HEK293 (cell line): ENCODE measurements at regions not wholly inside any gene's neighbourhood (a gene's known extent, or its start where the extent isn't known, plus 50 kb on each side); places are given as distances from the start of the nearest gene placed in this dataset.
"Not testable (repeated sequence)": the region's sequence is repeated elsewhere in the genome, so short reads cannot be mapped to it uniquely, and the experiment has no call there.

Source experiments
- CTCF ChIA-PET: fragments of 350-600 bp; formaldehyde crosslinking; extraction: SDS; loops from one replicate; lab custom pipeline; 2021; ENCODE audit warnings: antibody characterized with exemption; lab: Yijun Ruan, JAX
- POLR2A ChIA-PET: fragments of 300-600 bp; formaldehyde crosslinking; extraction: SDS; loops from one replicate; lab custom pipeline; 2020; ENCODE audit warnings: antibody characterized with exemption, inconsistent platforms; lab: Yijun Ruan, JAX
- H3K27ac ChIP-seq: fragments of 200-500 bp; sonication (Bioruptor generic); 2 replicates; pipeline ENCODE4 v1.5.1; 2014; ENCODE audit warnings: low read depth, low read length, control low read depth, inconsistent platforms; ENCODE audit errors: extremely low read depth
- H3K36me3 ChIP-seq, 2 experiments: fragments of 200-500 bp in 1 of 2; sonication (Bioruptor generic) in 1 of 2; 1 replicate in 1 of 2; 2 replicates in 1 of 2; pipeline ENCODE4 v1.5.1; 2014 to 2017; ENCODE audit warnings: inconsistent platforms in 2 of 2, low read length in 2 of 2; ENCODE audit not compliant: control insufficient read depth in 2 of 2, insufficient read depth in 1 of 2
- H3K4me1 ChIP-seq: fragments of 200-500 bp; sonication (Bioruptor generic); 2 replicates; pipeline ENCODE4 v1.5.1; 2014; ENCODE audit warnings: mild to moderate bottlenecking, low read length, inconsistent platforms; ENCODE audit not compliant: control insufficient read depth, insufficient read depth
- H3K4me3 ChIP-seq: 2 replicates; pipeline ENCODE4 v1.5.1; 2011; ENCODE audit warnings: low read depth, mild to moderate bottlenecking, control low read depth, low read length, moderate library complexity
- H3K9me3 ChIP-seq: fragments of 200-500 bp; sonication (Bioruptor generic); 2 replicates; pipeline ENCODE4 v1.5.1; 2014; ENCODE audit warnings: low read depth, low read length, inconsistent platforms; ENCODE audit not compliant: control insufficient read depth, insufficient read depth
- SCRT1 ChIP-seq: fragments of 450-650 bp; formaldehyde crosslinking; IDR thresholded peaks from 2 replicates; pipeline ENCODE4 v1.5.1; 2016; ENCODE audit warnings: missing biosample characterization, missing genetic modification characterization, borderline replicate concordance
- SCRT2 ChIP-seq: fragments of 450-650 bp; formaldehyde crosslinking; IDR thresholded peaks from 2 replicates; pipeline ENCODE4 v1.5.1; 2016; ENCODE audit warnings: missing biosample characterization, missing genetic modification characterization
- SETDB1 ChIP-seq: IDR thresholded peaks from one replicate; pipeline ENCODE4 v1.6.1; 2017; ENCODE audit warnings: mild to moderate bottlenecking, low read length, moderate library complexity, mixed read lengths; ENCODE audit not compliant: insufficient read length
- TRIM28 ChIP-seq: IDR thresholded peaks from 2 replicates; pipeline ENCODE4 v1.6.1; 2011; ENCODE audit warnings: low read length, control low read depth, borderline replicate concordance
- ZIC2 ChIP-seq: fragments of 450-650 bp; formaldehyde crosslinking; IDR thresholded peaks from 2 replicates; pipeline ENCODE4 v1.5.1; 2016; ENCODE audit warnings: missing biosample characterization, missing genetic modification characterization
- ZNF114 ChIP-seq: fragments of 450-650 bp; formaldehyde crosslinking; IDR thresholded peaks from 2 replicates; pipeline ENCODE4 v1.5.0; 2017; ENCODE audit warnings: missing biosample characterization, missing genetic modification characterization
- ZNF138 ChIP-seq: fragments of 450-650 bp; formaldehyde crosslinking; IDR thresholded peaks from 2 replicates; pipeline ENCODE4 v1.5.1; 2016; ENCODE audit warnings: missing biosample characterization, missing genetic modification characterization, borderline replicate concordance
- ZNF211 ChIP-seq: fragments of 450-650 bp; formaldehyde crosslinking; IDR thresholded peaks from 2 replicates; pipeline ENCODE4 v1.5.1; 2016; ENCODE audit warnings: low read depth, missing biosample characterization, missing genetic modification characterization
- ZNF23 ChIP-seq: fragments of 450-650 bp; formaldehyde crosslinking; IDR thresholded peaks from 2 replicates; pipeline ENCODE4 v1.5.1; 2016; ENCODE audit warnings: missing biosample characterization, missing genetic modification characterization, borderline replicate concordance
- ZNF292 ChIP-seq: fragments of 450-650 bp; formaldehyde crosslinking; IDR thresholded peaks from 2 replicates; pipeline ENCODE4 v1.5.1; 2016; ENCODE audit warnings: low read depth, missing biosample characterization, missing genetic modification characterization, borderline replicate concordance
- ZNF510 ChIP-seq: fragments of 450-650 bp; formaldehyde crosslinking; IDR thresholded peaks from 2 replicates; pipeline ENCODE4 v1.5.1; 2018; ENCODE audit warnings: mild to moderate bottlenecking, missing genetic modification characterization, missing biosample characterization; ENCODE audit not compliant: insufficient replicate concordance
- ZNF561 ChIP-seq: fragments of 450-650 bp; IDR thresholded peaks from 2 replicates; pipeline ENCODE4 v1.5.1; 2018; ENCODE audit warnings: missing biosample characterization, missing genetic modification characterization, borderline replicate concordance
- ZNF585B ChIP-seq: fragments of 450-650 bp; formaldehyde crosslinking; IDR thresholded peaks from 2 replicates; pipeline ENCODE4 v1.5.1; 2016; ENCODE audit warnings: missing biosample characterization, missing genetic modification characterization
- ZNF660 ChIP-seq: fragments of 450-650 bp; IDR thresholded peaks from 2 replicates; pipeline ENCODE4 v1.5.1; 2018; ENCODE audit warnings: missing biosample characterization, mild to moderate bottlenecking, missing genetic modification characterization
- ZNF701 ChIP-seq: fragments of 450-650 bp; formaldehyde crosslinking; IDR thresholded peaks from 2 replicates; pipeline ENCODE4 v1.5.1; 2016; ENCODE audit warnings: missing biosample characterization, missing genetic modification characterization
- TF ChIP-seq, protein P1 (sequence below): fragments of 450-650 bp; formaldehyde crosslinking; IDR thresholded peaks from 2 replicates; pipeline ENCODE4 v1.5.1; 2017; ENCODE audit warnings: missing biosample characterization, missing genetic modification characterization
- TF ChIP-seq, protein P2 (sequence below): fragments of 450-650 bp; formaldehyde crosslinking; IDR thresholded peaks from 2 replicates; pipeline ENCODE4 v1.5.1; 2016; ENCODE audit warnings: missing biosample characterization, missing genetic modification characterization

DNA sequence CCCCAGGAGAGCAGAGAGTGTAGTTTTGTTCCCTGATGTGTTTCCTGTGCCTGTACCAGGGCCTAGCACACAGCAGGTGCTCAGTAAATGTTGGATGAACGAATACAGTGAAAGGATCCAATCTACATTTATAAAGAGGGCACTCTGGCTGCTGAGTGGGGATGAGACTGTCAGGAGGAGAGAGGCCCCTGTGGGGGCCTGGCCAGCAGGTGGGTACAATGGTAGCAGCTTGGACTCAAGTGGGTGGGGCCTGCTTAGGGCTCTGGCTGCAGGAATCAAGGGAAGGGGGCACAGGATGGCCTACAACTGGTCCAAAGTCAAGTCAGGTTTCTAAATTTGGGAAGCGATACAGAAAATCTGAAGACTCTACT lies 156.6 kb upstream of the GRK3 start:
- POLR2A ChIA-PET: no interaction called here
- no peak overlapping the region for H3K4me3 ChIP-seq
- 0 out of 2 replicates have a peak, but pooled peaks cover 3% of the 10 kb centered on the region for H3K4me1 ChIP-seq
- no peaks in the 10 kb centered on the region for H3K9me3 ChIP-seq
- H3K36me3 ChIP-seq: no peaks in the 10 kb centered on the region
- CTCF ChIA-PET: no interaction called here
- TF ChIP-seq ZIC2 (tag by site-specific recombination) (peak; percentile 80), ZNF510 (tag by site-specific recombination) (no peak)
- TF ChIP-seq, all 188 proteins: peak for 1
- H3K27ac ChIP-seq: no peak overlapping the region

DNA sequence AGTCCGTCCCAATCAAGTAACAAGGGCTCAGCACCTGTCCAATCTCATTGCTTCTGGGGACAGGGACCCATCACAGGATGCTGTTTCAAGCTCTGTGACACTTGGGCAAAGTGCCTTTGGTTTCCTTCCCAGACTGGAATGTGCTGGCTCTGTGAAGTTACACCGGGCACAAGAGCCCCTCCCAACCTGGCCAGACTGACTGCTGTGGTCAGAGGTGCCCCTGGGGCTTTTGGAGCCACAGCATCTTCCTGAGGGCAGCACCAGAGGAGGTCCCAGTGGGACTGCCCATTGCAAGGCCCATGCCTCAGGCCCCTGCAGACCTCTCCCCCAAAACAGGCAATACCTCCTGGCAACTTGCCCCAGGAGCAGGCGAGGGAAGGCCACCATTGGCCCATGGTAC lies 155.2 kb upstream of the GRK3 start:
- ChIA-PET CTCF (interaction anchor here (1.0 to 1.3 kb wide), 2 partner anchors 38 to 47 kb away, joined by 4 to 5 read pairs; no protein-coding TSS in a partner anchor), POLR2A (no interaction called here)
- H3K9me3 ChIP-seq: no peaks in the 10 kb centered on the region
- TF ChIP-seq ZNF561 (no peak), ZIC2 (tag by site-specific recombination) (peak; percentile 76), ZNF211 (tag by site-specific recombination) (no peak), ZNF114 (tag by site-specific recombination) (no peak)
- TF ChIP-seq, protein P1, sequence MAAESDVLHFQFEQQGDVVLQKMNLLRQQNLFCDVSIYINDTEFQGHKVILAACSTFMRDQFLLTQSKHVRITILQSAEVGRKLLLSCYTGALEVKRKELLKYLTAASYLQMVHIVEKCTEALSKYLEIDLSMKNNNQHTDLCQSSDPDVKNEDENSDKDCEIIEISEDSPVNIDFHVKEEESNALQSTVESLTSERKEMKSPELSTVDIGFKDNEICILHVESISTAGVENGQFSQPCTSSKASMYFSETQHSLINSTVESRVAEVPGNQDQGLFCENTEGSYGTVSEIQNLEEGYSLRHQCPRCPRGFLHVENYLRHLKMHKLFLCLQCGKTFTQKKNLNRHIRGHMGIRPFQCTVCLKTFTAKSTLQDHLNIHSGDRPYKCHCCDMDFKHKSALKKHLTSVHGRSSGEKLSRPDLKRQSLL: no peak
- H3K4me3 ChIP-seq: no peak overlapping the region
- H3K27ac ChIP-seq: no peak overlapping the region
- no peaks in the 10 kb centered on the region for H3K36me3 ChIP-seq
- H3K4me1 ChIP-seq: no peaks in the 10 kb centered on the region

DNA sequence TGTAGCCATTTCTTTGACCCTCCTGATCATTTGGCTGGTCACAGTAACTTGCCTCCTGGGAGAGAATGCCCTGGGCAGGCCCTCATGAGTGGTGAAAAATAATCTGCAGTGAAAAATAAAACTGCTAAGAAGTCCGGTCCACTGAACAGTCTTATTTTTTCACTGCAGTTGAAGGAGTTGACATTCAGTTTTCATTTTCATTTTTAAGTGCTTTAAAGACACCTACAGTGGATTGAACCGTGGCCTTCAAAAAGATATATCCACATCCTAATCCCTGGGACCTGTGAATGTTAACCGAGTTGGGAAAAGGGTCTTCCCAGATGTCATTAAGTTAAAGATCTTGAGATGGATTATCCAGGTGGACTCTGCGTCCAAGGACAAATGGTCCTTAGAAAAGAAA lies 153.6 kb upstream of the GRK3 start:
- Histone ChIP-seq H3K4me3 (no peak overlapping the region), H3K36me3 (no peaks in the 10 kb centered on the region), H3K9me3 (no peaks in the 10 kb centered on the region), H3K4me1 (no peaks in the 10 kb centered on the region), H3K27ac (no peak overlapping the region)
- TF ChIP-seq ZNF23 (tag by site-specific recombination) (no peak), ZNF292 (tag by site-specific recombination) (no peak), SCRT1 (tag by site-specific recombination) (no peak), ZNF138 (tag by site-specific recombination) (no peak), SCRT2 (no peak)
- TF ChIP-seq, protein P2, sequence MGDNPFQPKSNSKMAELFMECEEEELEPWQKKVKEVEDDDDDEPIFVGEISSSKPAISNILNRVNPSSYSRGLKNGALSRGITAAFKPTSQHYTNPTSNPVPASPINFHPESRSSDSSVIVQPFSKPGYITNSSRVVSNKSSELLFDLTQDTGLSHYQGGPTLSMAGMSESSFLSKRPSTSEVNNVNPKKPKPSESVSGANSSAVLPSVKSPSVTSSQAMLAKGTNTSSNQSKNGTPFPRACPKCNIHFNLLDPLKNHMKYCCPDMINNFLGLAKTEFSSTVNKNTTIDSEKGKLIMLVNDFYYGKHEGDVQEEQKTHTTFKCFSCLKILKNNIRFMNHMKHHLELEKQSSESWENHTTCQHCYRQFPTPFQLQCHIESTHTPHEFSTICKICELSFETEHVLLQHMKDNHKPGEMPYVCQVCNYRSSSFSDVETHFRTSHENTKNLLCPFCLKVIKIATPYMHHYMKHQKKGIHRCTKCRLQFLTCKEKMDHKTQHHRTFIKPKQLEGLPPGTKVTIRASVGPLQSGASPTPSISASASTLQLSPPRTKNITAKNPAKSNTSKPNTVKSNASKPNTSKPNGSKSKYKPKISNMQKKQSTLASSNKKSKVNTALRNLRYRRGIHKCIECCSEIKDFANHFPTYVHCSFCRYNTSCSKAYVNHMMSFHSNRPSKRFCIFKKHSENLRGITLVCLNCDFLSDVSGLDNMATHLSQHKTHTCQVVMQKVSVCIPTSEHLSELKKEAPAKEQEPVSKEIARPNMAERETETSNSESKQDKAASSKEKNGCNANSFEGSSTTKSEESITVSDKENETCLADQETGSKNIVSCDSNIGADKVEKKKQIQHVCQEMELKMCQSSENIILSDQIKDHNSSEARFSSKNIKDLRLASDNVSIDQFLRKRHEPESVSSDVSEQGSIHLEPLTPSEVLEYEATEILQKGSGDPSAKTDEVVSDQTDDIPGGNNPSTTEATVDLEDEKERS (tag by site-specific recombination): no peak
- ChIA-PET CTCF (no interaction called here), POLR2A (interaction anchor here (0.6 kb wide), 1 partner anchor 43 kb away, joined by 4 read pairs; no protein-coding TSS in a partner anchor)

DNA sequence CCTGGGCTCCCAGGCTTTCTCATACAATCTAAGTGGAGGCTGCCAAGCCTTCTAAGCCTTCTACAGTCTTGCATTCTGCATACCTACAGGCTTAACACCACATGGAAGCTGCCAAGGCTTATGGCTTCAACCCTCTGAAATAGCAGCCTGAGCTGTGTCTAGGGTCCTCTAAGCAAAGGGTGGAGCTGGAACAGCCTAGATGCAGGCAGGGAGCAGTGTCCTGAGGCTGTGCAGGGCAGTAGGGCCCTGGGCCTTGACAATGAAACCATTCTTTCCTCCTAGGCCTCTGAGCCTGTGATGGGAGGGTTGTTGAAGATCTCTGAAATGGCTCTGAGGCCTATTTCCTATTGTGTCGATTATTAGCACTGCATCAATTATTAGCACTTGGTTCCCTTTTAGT lies 150.9 kb upstream of the GRK3 start:
- Histone ChIP-seq H3K9me3 (no peaks in the 10 kb centered on the region), H3K36me3 (no peaks in the 10 kb centered on the region), H3K4me3 (no peak overlapping the region), H3K4me1 (no peaks in the 10 kb centered on the region), H3K27ac (no peak overlapping the region)
- POLR2A ChIA-PET: interaction anchor here (0.5 kb wide), 1 partner anchor 257 kb away, joined by 3 read pairs; no protein-coding TSS in a partner anchor
- TF ChIP-seq TRIM28 (peak; percentile 90), SETDB1 (peak; percentile 66), ZNF701 (tag by site-specific recombination) (no peak), ZNF660 (tag by site-specific recombination) (no peak), ZNF585B (peak; percentile 100)
- CTCF ChIA-PET: interaction anchor here (1.2 kb wide), 1 partner anchor 12 kb away, joined by 3 read pairs; no protein-coding TSS in a partner anchor

DNA sequence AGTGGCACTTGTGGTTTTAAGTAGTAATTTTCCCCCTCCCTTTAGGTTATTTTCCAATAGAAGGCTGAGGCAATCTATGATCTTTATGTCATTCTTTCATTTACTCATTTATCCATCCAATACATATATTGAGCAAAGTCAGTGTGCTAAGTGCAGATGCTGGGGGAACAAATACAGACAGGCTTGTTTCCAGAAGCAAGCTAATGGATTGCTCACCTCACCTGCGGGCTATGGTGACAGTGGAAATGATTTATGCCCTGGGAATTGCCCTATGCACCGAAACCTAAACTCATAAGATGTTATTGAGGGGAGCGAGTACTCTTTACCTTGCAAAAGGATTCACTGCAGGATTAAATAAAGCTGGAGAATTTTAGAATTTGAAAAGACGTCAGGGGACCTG lies 148.7 kb upstream of the GRK3 start:
- H3K4me1 ChIP-seq, H3K9me3 ChIP-seq, POLR2A ChIA-PET, H3K4me3 ChIP-seq, H3K36me3 ChIP-seq, H3K27ac ChIP-seq: not testable (repeated sequence)
- CTCF ChIA-PET: interaction anchor here (1.1 kb wide), 1 partner anchor 12 kb away, joined by 3 read pairs; no protein-coding TSS in a partner anchor

DNA sequence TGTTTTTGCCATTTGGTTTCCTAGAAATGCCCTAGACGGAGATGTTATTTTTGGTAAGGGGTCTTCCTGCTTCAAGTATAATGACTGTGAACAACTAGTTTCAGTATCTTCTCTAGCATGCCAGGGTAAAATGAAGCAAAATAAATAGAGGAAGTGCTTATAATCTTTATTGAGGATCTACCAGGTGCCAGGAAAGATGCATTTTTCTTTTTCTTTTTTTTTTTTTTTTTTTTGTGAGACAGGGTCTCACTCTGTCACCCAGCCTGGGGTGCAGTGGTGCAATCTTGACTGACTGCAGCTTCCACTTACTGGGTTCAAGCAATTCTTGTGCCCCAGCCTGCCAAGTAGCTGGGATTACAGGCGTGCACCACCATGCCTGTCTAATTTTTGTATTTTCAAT lies 146.6 kb upstream of the GRK3 start:
- CTCF ChIA-PET: not testable (repeated sequence)

More for the DNA sequence above, 146.6 kb upstream of the GRK3 start:
- H3K36me3 ChIP-seq, H3K4me3 ChIP-seq, POLR2A ChIA-PET, H3K27ac ChIP-seq, H3K4me1 ChIP-seq, H3K9me3 ChIP-seq: not testable (repeated sequence)
